ENCODE measurements at regions not wholly inside any gene's neighbourhood (a gene's known extent, or its start where the extent isn't known, plus 50 kb on each side); places are given as distances from the start of the nearest gene placed in this dataset.
"Not testable (repeated sequence)": the region's sequence is repeated elsewhere in the genome, so short reads cannot be mapped to it uniquely, and the experiment has no call there.

GRCh38 chr2:175832866-175833265 is 169.2 kb downstream of the LNPK start:
- DNase-seq (ENCODE audit: low read depth in 4 of 4, low spot score in 1 of 4) = no peak

GRCh38 chr2:175829741-175830140 is 172.3 kb downstream of the LNPK start:
- no peak for DNase-seq (ENCODE audit: low read depth in 4 of 4, low spot score in 1 of 4)

GRCh38 chr2:175827856-175828255 is 174.2 kb downstream of the LNPK start:
- DNase-seq (ENCODE audit: low read depth in 4 of 4, low spot score in 1 of 4) = no peak

- DNase-seq (ENCODE audit: low read depth in 4 of 4, low spot score in 1 of 4) = no peak
These were observed 177.8 kb downstream of the LNPK start for GRCh38 chr2:175824243-175824642.

GRCh38 chr2:175823707-175824073 is 178.4 kb downstream of the LNPK start:
- no peak for DNase-seq (ENCODE audit: low read depth in 4 of 4, low spot score in 1 of 4)

GRCh38 chr2:175823002-175823706 is 178.9 kb downstream of the LNPK start:
- no peak for DNase-seq (ENCODE audit: low read depth in 4 of 4, low spot score in 1 of 4)

GRCh38 chr2:175817221-175817620 is 184.8 kb downstream of the LNPK start:
- no peak for DNase-seq (ENCODE audit: low read depth in 4 of 4, low spot score in 1 of 4)

- DNase-seq (ENCODE audit: low read depth in 4 of 4, low spot score in 1 of 4) = no peak
These were observed 186.5 kb downstream of the LNPK start for GRCh38 chr2:175815537-175815936.

GRCh38 chr2:175811971-175812370 is 190.1 kb downstream of the LNPK start:
- no peak for DNase-seq (ENCODE audit: low read depth in 4 of 4, low spot score in 1 of 4)

GRCh38 chr2:175808858-175809257 is 193.2 kb downstream of the LNPK start:
- DNase-seq (ENCODE audit: low read depth in 4 of 4, low spot score in 1 of 4) = no peak

- no peak for DNase-seq (ENCODE audit: low read depth in 4 of 4, low spot score in 1 of 4)
These were observed 194.0 kb downstream of the LNPK start for GRCh38 chr2:175808078-175808477.

- no peak for DNase-seq (ENCODE audit: low read depth in 4 of 4, low spot score in 1 of 4)
These were observed 194.8 kb downstream of the LNPK start for GRCh38 chr2:175807031-175807873.

- no peak for DNase-seq (ENCODE audit: low read depth in 4 of 4, low spot score in 1 of 4)
These were observed 195.5 kb downstream of the LNPK start for GRCh38 chr2:175806570-175806969.

- no peak for DNase-seq (ENCODE audit: low read depth in 4 of 4, low spot score in 1 of 4)
These were observed 196.0 kb downstream of the LNPK start for GRCh38 chr2:175806125-175806490.

- DNase-seq (ENCODE audit: low read depth in 4 of 4, low spot score in 1 of 4) = no peak
These were observed 196.5 kb downstream of the LNPK start for GRCh38 chr2:175805442-175806124.

- no peak for DNase-seq (ENCODE audit: low read depth in 4 of 4, low spot score in 1 of 4)
These were observed 197.9 kb downstream of the LNPK start for GRCh38 chr2:175804122-175804521.

GRCh38 chr2:175796422-175796821 is 205.6 kb downstream of the LNPK start:
- DNase-seq (ENCODE audit: low read depth in 4 of 4, low spot score in 1 of 4) = not testable (repeated sequence)

- no peak for DNase-seq (ENCODE audit: low read depth in 4 of 4, low spot score in 1 of 4)
These were observed 208.4 kb downstream of the LNPK start for GRCh38 chr2:175793648-175794047.

- no peak for DNase-seq (ENCODE audit: low read depth in 4 of 4, low spot score in 1 of 4)
These were observed 209.2 kb downstream of the LNPK start for GRCh38 chr2:175792881-175793280.

GRCh38 chr2:175792199-175792598 is 209.9 kb downstream of the LNPK start:
- DNase-seq (ENCODE audit: low read depth in 4 of 4, low spot score in 1 of 4) = no peak

- DNase-seq (ENCODE audit: low read depth in 4 of 4, low spot score in 1 of 4) = no peak
These were observed 215.5 kb downstream of the LNPK start for GRCh38 chr2:175786471-175787124.

All from stimulated activated CD4-positive, alpha-beta T cell treated with anti-CD3 and anti-CD28 coated beads, Interleukin-1b, Interleukin-23, amount 100 ng/mL, for 24 hours (primary cell).